ENCODE measurements at regions not wholly inside any gene's neighbourhood (a gene's known extent, or its start where the extent isn't known, plus 50 kb on each side); places are given as distances from the start of the nearest gene placed in this dataset.

GRCh38 chr22:27662359-27663301 is 138.9 kb downstream of the MN1 start:
- DNase-seq, result no peak

GRCh38 chr22:27663812-27664211 is 137.7 kb downstream of the MN1 start:
- DNase-seq, result no peak

GRCh38 chr22:27666272-27666997 is 135.1 kb downstream of the MN1 start:
- DNase-seq, result no peak

- no peak for DNase-seq
These were observed 134.3 kb downstream of the MN1 start for GRCh38 chr22:27667121-27667843.

- DNase-seq, result no peak
These were observed 132.4 kb downstream of the MN1 start for GRCh38 chr22:27668828-27669797.

- DNase-seq, result no peak
These were observed 131.6 kb downstream of the MN1 start for GRCh38 chr22:27669798-27670599.

GRCh38 chr22:27670701-27671412 is 130.7 kb downstream of the MN1 start:
- no peak for DNase-seq

GRCh38 chr22:27671413-27671935 is 130.1 kb downstream of the MN1 start:
- DNase-seq, result no peak

- DNase-seq, result no peak
These were observed 128.7 kb downstream of the MN1 start for GRCh38 chr22:27672721-27673418.

GRCh38 chr22:27673839-27674238 is 127.7 kb downstream of the MN1 start:
- DNase-seq, result no peak

GRCh38 chr22:27674261-27674923 is 127.2 kb downstream of the MN1 start:
- DNase-seq, result no peak

- DNase-seq, result no peak
These were observed 124.9 kb downstream of the MN1 start for GRCh38 chr22:27676545-27677213.

GRCh38 chr22:27677905-27678458 is 123.6 kb downstream of the MN1 start:
- DNase-seq, result no peak

GRCh38 chr22:27679176-27679575 is 122.4 kb downstream of the MN1 start:
- no peak for DNase-seq

GRCh38 chr22:27679693-27680488 is 121.7 kb downstream of the MN1 start:
- no peak for DNase-seq

GRCh38 chr22:27680636-27681035 is 120.9 kb downstream of the MN1 start:
- no peak for DNase-seq

GRCh38 chr22:27681037-27681436 is 120.5 kb downstream of the MN1 start:
- no peak for DNase-seq

All from activated CD4-positive, alpha-beta T cell treated with anti-CD3 and anti-CD28 coated beads, Interleukin-2, amount 50 U/mL, for 4 hours (primary cell).